ENCODE measurements at regions not wholly inside any gene's neighbourhood (a gene's known extent, or its start where the extent isn't known, plus 50 kb on each side); places are given as distances from the start of the nearest gene placed in this dataset.
"Not testable (repeated sequence)": the region's sequence is repeated elsewhere in the genome, so short reads cannot be mapped to it uniquely, and the experiment has no call there.

- no peak for FAIRE-seq
Measured at GRCh38 chr2:241959751-241960269, 90.3 kb downstream of the RTP5 start.

- no peak for FAIRE-seq
Measured at GRCh38 chr2:241961454-241961853, 91.9 kb downstream of the RTP5 start.

DNA sequence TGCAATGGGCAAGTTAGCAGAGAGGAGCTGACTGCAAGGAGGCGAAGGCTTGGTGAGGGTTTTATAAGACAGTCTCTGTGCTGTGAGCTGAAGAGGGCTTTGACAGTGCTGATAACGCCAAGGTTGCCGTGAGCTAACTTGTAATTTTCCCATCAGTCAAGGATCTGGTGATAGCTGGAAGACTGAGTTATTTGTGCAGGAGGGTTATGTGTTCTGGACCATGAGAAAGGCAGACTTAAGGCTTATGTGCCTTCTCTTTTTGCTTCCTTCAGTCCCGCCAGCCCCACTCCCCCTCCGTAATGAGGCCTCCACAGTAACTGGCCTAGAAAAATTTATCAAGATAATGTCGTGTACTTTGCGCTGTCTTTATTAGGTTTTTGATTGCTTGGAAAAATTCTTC, 94.6 kb downstream of the RTP5 start:
- no peak for FAIRE-seq

- FAIRE-seq = no peak
Measured at GRCh38 chr2:241965931-241966412, 96.4 kb downstream of the RTP5 start.

GRCh38 chr2:241966647-241967466, 97.3 kb downstream of the RTP5 start:
- FAIRE-seq = no peak

- FAIRE-seq = no peak
Measured at GRCh38 chr2:241967467-241968144, 98.1 kb downstream of the RTP5 start.

- no peak for FAIRE-seq
Measured at GRCh38 chr2:241968417-241968816, 98.9 kb downstream of the RTP5 start.

DNA sequence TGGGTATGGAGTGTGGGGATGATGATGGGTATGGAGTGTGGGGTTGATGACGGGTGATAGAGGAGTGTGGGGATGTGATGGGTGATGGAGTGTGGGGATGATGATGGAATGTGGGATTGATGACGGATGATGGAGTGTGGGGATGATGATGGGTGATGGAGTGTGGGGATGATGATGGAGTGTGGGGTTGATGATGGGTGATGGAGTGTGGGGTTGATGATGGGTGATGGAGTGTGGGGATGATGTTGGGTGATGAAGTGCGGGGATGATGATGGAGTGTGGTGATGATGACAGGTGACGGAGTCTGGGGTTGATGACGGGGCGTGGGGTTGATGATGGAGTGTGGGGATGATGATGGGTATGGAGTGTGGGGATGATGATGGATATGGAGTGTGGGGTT, 99.7 kb downstream of the RTP5 start:
- FAIRE-seq = not testable (repeated sequence)

DNA sequence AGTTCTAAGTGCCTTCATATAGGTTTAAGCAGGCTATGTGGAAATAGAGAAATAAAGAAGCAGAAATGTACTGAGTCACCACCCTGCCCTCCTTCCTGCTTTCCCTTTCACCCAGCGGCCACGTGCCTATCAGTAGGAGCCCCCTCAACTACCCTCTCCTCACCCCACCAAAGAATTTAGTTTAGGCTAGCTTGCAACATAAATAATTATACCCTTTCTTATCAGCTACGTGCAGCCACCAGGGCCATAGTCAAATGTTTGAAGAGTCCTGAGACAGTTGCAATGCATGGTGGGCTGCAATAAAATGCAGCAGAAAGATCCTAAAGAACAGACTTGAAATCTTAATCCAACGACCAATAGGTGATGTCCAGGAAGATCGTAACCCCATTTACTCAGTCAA, 101.2 kb downstream of the RTP5 start:
- FAIRE-seq = no peak

DNA sequence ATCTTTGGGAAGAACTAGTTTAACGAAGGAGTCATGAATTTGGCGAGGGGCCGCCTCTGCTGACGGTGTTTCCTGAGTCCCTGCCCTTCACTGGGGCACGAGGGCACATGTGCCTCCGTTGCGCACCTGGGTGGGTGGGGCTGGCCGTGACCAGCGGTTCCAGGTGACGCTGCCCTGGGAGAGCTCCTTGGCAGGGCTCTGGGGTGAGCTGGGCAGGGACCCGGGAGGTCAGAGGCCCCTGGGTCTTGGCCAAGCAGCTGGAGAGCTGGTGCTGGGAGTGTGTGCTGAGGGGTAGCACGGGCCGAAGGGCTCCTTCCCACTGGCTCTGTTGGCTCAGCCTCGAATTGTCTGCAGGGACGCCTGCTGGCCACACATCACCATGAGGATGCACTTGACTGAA, 104.6 kb downstream of the RTP5 start:
- no peak for FAIRE-seq

GRCh38 chr2:241974851-241975592, 105.5 kb downstream of the RTP5 start:
- no peak for FAIRE-seq

DNA sequence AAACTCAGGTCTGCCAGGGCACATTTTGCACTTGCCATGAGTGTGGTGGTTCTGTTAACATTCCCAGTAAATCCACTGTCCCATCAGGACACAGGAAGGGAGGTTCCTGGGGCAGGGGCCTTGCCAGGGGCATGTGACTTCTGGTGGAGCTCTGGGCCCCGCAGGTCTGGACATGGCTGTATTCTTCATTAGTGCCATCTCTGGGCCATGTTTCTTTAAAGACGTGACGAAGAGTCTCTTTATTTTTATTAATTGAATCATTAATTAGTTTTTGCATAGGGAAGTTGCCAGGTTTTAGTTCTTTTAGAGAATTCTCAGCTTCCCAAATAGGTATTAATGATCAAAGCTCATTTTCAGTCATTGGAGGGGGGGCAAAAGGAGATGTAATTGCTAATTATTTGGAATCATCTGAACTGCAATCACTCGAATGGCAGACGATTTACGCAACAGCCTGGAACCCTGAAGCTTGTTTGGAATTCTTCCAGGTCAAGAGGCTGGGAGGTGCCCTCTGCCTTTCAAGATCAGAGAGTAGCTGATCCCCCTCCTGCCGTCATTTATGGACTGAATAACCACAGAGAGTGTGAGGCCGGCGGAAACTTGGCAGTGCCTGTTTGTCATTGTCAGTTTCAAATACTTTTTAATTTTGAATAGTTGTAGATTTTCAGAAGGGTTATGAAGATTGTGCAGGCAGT, 106.2 kb downstream of the RTP5 start:
- no peak for FAIRE-seq

GRCh38 chr2:241976296-241976695, 106.8 kb downstream of the RTP5 start:
- no peak for FAIRE-seq

- FAIRE-seq = no peak
Measured at GRCh38 chr2:241977557-241978300, 108.2 kb downstream of the RTP5 start.

- FAIRE-seq = no peak
Measured at GRCh38 chr2:241978670-241979069, 109.1 kb downstream of the RTP5 start.

DNA sequence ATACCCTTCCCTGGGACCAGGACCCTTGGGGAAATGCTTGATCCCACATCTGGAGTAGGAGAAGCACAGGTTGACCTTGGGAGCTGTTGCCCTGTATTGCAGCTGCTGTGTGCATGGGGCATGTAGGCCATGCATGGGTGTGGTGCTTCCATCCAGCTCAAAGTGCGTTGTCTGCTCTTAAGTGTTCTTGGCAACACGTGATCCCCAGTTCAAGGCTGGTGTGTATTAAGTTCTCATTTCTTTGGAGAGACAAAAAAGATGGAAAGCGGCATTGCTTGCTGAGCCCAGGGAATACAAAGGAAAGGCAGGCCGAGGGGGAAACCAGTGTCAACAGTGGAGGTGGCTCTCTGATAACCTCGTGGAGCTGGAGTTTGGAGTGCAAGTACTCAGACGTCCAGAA, 110.7 kb downstream of the RTP5 start:
- FAIRE-seq = no peak

GRCh38 chr2:241981076-241981700, 111.7 kb downstream of the RTP5 start:
- no peak for FAIRE-seq

- no peak for FAIRE-seq
Measured at GRCh38 chr2:241982706-241983570, 113.4 kb downstream of the RTP5 start.

DNA sequence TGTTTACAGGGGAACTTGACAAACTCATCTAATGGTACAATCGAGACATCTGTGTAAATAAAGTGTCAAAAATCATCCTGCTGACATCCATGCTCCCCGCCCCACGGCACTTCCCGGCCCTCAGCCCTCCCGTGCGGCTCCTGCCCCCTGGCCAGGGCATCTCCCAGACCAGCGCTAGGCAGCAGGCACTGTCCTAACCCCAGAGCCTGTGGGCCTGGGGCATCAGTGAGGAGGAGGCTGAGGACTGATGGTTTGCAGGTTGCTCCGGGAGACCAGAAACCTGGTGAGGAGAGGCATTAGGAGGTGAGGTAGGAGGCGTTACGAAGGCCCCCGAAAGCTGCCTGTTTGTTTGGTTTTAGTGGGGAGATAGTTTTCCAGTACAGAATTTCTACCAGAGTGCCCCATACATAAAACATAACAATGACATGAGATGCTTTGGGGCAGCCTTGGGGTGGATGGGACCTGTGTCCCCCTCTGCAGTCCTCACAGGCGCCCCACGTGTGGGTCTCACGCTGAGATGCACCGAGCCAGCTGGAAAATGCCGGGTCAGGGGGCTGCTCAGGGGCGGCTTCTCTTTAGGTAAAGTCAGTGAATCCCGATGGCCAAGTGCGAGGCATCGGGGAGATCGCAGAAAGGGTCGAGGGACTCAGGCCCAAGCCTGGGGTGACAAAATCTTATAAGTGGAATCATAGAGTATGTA, 114.2 kb downstream of the RTP5 start:
- FAIRE-seq = no peak

DNA sequence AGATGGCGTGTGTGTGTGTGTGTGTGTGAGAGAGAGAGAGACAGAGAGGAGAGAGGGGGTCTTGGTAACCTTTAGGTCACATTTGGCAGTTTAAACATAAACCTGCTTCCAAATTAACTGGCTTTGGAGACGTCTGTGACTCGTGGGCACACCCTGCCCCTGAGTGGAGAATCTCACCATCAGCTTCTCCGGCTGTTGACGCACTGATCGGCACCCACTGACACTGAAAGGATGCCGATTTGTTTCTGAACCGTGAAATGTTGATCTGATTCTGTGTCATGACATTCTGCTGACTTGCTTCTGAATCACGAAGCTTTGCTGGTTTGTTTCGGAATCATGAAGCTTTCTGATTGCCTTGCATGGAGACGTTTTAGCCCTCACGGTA, 114.7 kb downstream of the RTP5 start:
- no peak for FAIRE-seq
